Prostate gland (tissue), 2 donors: ENCODE measurements at regions not wholly inside any gene's neighbourhood (a gene's known extent, or its start where the extent isn't known, plus 50 kb on each side); places are given as distances from the start of the nearest gene placed in this dataset.

ENCODE experiments used
- DNase-seq: peaks from one replicate; pipeline ENCODE4 v3.0.0-alpha.2; 2019; ENCODE audit warnings: low spot score
- H3K27ac ChIP-seq, 2 donors: fragments of 200-600 bp; sonication (generic); 2 replicates each; pipeline ENCODE4 v1.5.1; 2017 to 2019
- H3K27me3 ChIP-seq: fragments of 200-600 bp; sonication (generic); replicated peaks from 2 replicates; pipeline ENCODE4 v1.5.1; 2019; ENCODE audit not compliant: insufficient read depth
- H3K36me3 ChIP-seq, 2 donors: fragments of 200-600 bp; sonication (generic); 1 replicate in 1 of 2; 2 replicates in 1 of 2; pipeline versions ENCODE4 v1.5.1 to v1.8.1; 2017 to 2019
- H3K4me1 ChIP-seq: fragments of 200-600 bp; sonication (generic); replicated peaks from 2 replicates; pipeline ENCODE4 v1.5.1; 2019
- H3K4me3 ChIP-seq, 2 donors: fragments of 200-600 bp; sonication (generic); 2 replicates each; pipeline ENCODE4 v1.5.1; 2017 to 2019
- H3K9me3 ChIP-seq: fragments of 200-600 bp; sonication (generic); 2 replicates; pipeline ENCODE4 v1.5.1; 2017
- POLR2A ChIP-seq: fragments of 450-650 bp; IDR thresholded peaks from one replicate; pipeline ENCODE4 v1.6.1; 2016; ENCODE audit warnings: antibody characterized with exemption, mild to moderate bottlenecking
- POLR2AphosphoS5 ChIP-seq: sonication (generic); formaldehyde crosslinking; IDR thresholded peaks from one replicate; pipeline ENCODE4 v1.6.1; 2017; ENCODE audit warnings: antibody characterized with exemption
- WGBS: methylation state at CpG from one replicate; pipeline ENCODE4 v1.1.5; 2018; 5-methylcytosine and 5-hydroxymethylcytosine counted together
- intact Hi-C: fragments of 100-400 bp; cut with DNase I; formaldehyde crosslinking; loops from one replicate; pipeline ENCODE4 v1.14.2; 2022
- TF ChIP-seq, protein P1 (sequence below), 4 experiments: fragments of 200-600 bp in 2 of 4; fragments of 450-650 bp in 2 of 4; sonication (generic) in 2 of 4; IDR thresholded peaks; 1 replicate in 3 of 4; 2 replicates in 1 of 4; pipeline ENCODE4 v1.5.1; 2016 to 2019; ENCODE audit warnings: antibody characterized with exemption in 4 of 4, mild to moderate bottlenecking in 2 of 4, moderate library complexity in 2 of 4

GRCh38 chr3:14262212-14262611 is 83.6 kb downstream of the LSM3 start:
- DNase-seq, result no peak
- WGBS, result 92% methylated on average over 1 of the region's 1 CpG
- Histone ChIP-seq H3K4me1 (no peaks in the 10 kb centered on the region), H3K9me3 (no peaks in the 10 kb centered on the region), H3K4me3 (no peak overlapping the region), H3K36me3 (no peaks in the 10 kb centered on the region), H3K27ac (no peak overlapping the region), H3K27me3 (no peaks in the 10 kb centered on the region)
- intact Hi-C loops, result loop anchor here (5.0 to 10.0 kb wide), 2 partner anchors 60 to 133 kb away; no protein-coding TSS in a partner anchor
- TF ChIP-seq, protein P1, sequence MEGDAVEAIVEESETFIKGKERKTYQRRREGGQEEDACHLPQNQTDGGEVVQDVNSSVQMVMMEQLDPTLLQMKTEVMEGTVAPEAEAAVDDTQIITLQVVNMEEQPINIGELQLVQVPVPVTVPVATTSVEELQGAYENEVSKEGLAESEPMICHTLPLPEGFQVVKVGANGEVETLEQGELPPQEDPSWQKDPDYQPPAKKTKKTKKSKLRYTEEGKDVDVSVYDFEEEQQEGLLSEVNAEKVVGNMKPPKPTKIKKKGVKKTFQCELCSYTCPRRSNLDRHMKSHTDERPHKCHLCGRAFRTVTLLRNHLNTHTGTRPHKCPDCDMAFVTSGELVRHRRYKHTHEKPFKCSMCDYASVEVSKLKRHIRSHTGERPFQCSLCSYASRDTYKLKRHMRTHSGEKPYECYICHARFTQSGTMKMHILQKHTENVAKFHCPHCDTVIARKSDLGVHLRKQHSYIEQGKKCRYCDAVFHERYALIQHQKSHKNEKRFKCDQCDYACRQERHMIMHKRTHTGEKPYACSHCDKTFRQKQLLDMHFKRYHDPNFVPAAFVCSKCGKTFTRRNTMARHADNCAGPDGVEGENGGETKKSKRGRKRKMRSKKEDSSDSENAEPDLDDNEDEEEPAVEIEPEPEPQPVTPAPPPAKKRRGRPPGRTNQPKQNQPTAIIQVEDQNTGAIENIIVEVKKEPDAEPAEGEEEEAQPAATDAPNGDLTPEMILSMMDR (IDR thresholded peaks at IDR 0.05), result no peak
- no peak for TF ChIP-seq POLR2A

DNA sequence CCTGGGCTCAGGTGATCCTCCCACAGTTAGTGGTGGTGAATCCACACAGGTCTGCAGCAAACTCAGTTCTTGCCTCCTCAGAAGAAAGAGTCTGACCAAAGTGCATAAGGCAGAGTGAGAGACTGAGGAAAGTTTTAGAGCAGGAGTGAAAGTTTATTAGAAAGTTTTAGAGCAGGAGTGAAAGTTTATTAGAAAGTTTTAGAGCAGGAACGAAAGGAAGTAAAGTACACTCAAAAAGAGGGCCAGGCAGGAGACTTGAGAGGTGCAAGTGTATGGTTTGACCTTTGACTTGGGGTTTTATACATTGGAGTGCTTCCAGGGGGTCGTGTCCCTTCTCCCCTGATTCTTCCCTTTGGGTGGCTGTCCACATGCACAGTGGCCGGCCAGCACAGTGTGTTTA is 84.2 kb downstream of the LSM3 start:
- no peak overlapping the region for H3K27ac ChIP-seq
- WGBS, result 88% methylated on average over 3 of the region's 3 CpGs
- TF ChIP-seq, protein P1 (IDR thresholded peaks at IDR 0.05), result no peak
- TF ChIP-seq POLR2AphosphoS5 (no peak), POLR2A (no peak)
- H3K27me3 ChIP-seq, result no peaks in the 10 kb centered on the region
- H3K4me1 ChIP-seq, result no peaks in the 10 kb centered on the region
- DNase-seq, result no peak
- no peaks in the 10 kb centered on the region for H3K36me3 ChIP-seq
- intact Hi-C loops, result loop anchor here (5.0 to 10.0 kb wide), 2 partner anchors 61 to 132 kb away; no protein-coding TSS in a partner anchor
- H3K4me3 ChIP-seq, result no peak overlapping the region
- no peaks in the 10 kb centered on the region for H3K9me3 ChIP-seq

- Histone ChIP-seq H3K4me3 (no peak overlapping the region), H3K36me3 (no peaks in the 10 kb centered on the region), H3K4me1 (no peaks in the 10 kb centered on the region), H3K9me3 (no peaks in the 10 kb centered on the region), H3K27me3 (no peaks in the 10 kb centered on the region), H3K27ac (no peak overlapping the region)
- intact Hi-C loops, result loop anchor here (5.0 to 10.0 kb wide), 2 partner anchors 61 to 131 kb away; no protein-coding TSS in a partner anchor
- no peak for DNase-seq
- WGBS, result 90% methylated on average over 9 of the region's 9 CpGs
- TF ChIP-seq, protein P1 (IDR thresholded peaks at IDR 0.05), result no peak
Measured at GRCh38 chr3:14263317-14264005, 84.8 kb downstream of the LSM3 start.

DNA sequence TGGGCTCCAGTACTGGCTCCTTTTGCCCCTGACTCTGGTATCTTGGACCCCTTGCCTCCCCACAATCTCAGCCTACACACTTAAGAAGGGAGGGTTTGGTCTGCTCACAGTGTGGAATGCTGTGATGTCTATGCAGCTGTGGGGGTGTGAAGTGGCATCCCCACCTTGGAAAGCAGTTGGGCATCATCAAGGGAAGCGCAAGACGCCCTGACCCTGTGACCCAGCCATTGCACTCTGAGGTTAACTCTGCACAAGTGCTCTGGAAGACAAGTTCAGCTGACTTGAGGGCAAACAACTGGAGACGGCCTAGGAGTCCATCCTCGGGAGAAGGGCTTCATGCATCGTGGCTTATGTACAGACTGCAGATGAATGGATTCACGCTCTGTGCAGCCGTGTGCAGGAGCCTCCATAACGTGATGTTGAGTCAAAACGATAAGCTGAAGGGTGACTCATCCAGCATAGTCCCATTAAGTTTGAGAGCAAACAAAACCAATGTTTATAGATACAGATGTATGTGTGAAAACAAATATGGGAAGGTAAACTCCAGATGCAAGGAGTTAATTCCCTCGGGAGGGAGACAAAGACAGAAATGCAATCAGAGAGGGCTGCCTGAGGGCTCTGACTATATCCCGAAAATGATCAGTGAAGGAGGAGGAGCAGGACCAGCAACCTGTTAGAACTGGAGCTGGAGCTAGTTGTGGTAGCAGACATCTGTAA is 86.8 kb downstream of the LSM3 start:
- TF ChIP-seq POLR2A, result no peak
- TF ChIP-seq, protein P1 (IDR thresholded peaks at IDR 0.05), result no peak
- no peak for TF ChIP-seq POLR2AphosphoS5
- Histone ChIP-seq H3K4me1 (no peaks in the 10 kb centered on the region), H3K27me3 (no peaks in the 10 kb centered on the region), H3K4me3 (no peak overlapping the region), H3K36me3 (no peaks in the 10 kb centered on the region), H3K9me3 (no peaks in the 10 kb centered on the region), H3K27ac (no peak overlapping the region)
- WGBS, result 73% methylated on average over 11 of the region's 11 CpGs
- intact Hi-C loops, result loop anchor here (10.0 kb wide), 1 partner anchor 129 kb away; no protein-coding TSS in a partner anchor
- no peak for DNase-seq
